ENCODE measurements at regions not wholly inside any gene's neighbourhood (a gene's known extent, or its start where the extent isn't known, plus 50 kb on each side); places are given as distances from the start of the nearest gene placed in this dataset.
"Not testable (repeated sequence)": the region's sequence is repeated elsewhere in the genome, so short reads cannot be mapped to it uniquely, and the experiment has no call there.

DNA sequence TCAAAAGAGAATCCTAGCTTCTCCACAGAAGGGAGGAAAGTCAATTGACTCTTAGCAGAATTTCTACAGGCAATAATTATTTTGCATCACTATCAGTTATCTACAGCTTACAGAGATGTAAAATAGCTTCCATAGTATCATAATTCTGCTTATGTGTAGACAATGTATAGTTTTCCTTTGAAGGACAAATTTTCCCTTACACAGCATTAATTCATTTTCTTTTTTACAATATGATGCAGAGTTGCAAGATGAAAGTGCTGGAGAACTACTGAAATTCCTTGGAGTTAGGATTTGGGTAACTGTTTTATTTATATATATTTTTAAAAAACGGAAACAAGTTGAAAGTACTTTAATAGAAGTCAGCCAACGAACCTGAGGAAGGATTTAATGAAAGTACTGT, 111.0 kb upstream of the CPHXL start:
- DNase-seq (ENCODE audit: low read depth) = no peak

DNA sequence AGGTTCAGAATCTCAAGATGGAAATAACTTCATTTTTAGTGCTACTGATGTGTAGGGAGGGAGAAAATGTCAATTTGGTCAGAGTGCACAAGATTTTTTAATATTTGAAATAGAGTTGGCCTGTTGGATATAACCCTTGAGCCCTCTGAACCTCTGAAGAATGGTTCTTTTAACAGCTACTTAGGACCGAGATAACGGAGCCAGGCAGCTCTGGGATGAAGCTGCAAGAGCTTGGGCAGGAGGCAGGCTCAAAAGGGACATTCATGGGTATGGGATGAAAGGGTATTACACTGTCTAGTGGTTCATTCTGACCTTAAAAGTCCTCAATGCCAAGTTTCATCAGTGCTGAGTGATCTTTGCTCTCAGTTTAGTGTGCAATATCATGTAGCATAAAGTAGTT, 111.4 kb upstream of the CPHXL start:
- DNase-seq (ENCODE audit: low read depth) = no peak

DNA sequence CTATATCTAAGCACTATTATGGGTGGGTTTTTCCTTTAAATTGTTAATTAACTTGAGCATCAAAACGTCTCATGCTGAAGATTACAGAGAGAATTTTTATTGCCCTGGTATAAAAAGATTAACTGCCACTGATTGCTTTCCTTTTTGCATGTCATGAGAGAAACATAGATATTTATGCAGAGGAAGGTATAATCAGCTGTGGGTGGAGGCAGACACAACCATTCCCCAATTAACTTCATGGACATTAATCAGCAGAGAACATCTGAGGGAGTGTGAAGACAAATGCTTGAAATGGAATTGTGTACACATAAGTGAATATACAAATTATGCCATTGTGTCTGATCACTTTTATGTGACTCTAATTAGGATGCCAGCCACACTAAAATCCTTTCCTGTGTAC, 115.2 kb upstream of the CPHXL start:
- no peak for DNase-seq (ENCODE audit: low read depth)

DNA sequence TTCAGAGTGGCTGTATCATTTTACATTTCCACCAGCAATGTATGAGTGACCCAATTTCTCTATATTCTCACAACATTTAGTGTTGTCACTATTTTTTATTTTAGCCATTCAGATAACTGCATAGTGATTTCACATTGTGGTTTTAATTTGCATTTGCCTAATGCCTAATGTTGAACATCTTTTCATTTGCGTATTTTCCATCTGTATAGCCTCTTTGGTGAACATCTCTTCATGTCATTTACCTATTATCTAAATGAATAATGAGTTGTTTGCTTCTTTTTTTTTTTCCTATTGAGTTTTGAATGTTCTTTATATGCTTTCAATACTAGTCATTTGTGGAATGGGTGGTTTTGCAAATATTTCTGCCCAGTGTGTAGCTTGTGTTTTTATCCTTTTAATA, 120.9 kb upstream of the CPHXL start:
- no peak for DNase-seq (ENCODE audit: low read depth)

DNA sequence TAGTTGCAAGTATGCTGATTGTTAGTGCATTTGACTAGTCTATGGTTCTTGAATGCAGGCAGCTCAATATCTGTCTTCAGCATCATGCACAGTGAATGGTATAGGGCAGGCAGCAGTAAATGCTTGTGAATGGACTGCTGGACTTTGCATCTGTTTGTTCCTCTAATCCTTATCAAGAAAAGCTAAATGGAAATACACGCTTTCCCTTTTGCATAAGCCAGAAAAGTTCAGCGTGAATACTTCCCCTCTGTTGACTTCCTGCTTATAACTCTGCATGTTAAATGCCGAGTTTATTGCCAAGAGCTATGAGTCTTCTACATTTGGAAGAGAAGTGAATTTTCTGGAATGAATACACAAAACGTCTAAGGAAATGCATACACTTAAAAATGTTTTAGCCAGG, 127.9 kb upstream of the CPHXL start:
- DNase-seq (ENCODE audit: low read depth) = no peak

DNA sequence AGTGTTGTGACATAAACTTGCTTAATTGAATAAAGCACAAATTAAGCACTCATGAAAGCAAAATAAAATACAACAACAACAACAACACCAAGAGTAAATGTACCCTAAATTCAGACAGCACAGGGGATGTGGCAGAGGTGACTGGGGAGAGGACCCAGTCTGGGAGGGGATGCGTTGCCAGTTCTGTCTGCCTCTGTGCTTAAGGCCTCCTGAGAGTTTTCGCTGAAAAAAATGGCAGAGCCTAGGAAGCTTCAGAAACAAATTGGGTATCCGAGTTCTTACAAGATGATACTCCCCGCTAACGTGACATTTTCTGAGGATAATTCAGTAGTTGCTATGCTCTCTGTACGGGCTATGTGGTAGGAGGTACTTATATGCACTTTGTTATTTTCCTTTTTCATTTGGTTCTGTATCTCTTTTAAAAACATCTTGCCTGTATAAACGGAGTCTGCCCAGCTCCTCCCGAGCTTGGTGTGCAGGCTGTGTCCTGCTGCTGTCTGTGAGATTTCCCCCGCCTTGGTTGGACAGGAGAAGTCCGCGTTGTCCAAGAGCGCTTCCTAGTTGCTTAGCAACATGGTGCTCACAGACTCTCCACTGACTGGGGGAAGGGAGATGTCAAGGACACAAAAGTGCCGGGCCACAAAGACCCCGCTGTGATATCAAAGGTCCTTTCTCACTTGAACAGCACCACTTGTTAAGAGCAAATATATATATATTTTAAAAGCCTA, 134.2 kb upstream of the CPHXL start:
- no peak for DNase-seq (ENCODE audit: low read depth)

DNA sequence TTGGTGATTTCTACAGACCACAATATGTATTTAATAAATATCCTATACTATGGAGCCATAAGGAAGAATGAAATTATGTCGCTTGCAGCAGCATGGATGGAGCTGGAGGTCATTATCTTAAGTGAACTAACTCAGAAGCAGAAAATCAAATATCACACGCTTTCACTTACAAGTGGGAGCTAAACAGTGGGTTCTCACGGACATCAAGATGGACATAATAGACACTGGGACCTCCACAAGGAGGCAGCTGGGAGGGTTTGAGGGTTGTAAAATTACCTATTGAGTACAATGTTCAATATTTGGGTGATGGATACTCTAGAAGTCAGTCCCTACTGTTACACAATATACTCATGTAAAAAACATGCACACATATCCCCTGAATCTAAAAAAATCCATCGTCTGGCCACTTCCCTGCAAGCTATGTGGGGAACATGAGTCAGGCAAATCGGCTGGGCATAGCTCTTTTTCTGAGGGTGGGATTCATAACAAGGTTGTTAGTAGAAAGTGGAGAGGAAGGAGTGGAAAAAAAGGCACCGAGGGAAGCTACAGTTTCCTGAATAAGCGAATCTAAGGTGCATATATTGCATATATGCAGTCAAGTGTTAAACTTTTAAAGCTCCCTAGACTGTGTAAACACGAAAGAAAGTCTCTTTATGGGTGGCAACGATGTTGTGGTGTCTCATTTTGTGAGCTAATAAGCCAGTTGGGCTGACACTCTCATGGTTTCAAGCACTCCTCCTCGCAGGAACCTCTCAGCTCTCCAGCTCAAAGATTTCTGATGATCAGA, 135.2 kb upstream of the CPHXL start:
- no peak for DNase-seq (ENCODE audit: low read depth)

DNA sequence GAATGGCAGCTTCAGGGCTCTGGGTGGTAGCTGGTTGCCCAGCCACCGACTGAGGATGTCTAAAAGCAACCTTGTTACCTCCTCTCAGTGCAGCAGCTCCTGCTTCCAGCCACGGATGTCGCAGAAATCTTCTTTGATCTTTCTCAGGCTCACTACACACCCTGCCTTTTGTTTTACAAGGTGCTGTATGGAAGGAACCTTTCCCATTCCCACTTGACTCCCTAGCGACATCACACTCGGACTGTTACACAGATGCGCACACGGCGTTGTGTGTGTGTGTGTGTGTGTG, 135.8 kb upstream of the CPHXL start:
- DNase-seq (ENCODE audit: low read depth) = no peak

DNA sequence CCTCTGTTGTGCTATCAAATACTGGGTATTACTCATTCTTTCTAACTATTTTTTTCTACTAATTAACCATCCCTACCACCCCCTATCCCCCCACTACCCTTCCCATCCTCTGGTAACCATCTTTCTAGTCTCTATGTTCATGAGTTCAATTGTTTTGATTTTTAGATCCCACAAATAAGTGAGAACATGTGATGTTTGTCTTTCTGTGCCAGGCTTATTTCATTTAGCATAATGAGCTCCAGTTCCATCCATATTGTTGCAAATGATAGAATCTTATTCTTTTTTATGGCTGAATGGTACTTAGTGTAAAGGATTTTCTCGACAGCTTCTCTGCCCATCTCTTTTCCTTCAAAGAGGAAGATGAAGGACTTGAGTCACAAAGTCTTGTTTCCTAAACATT, 138.0 kb upstream of the CPHXL start:
- DNase-seq (ENCODE audit: low read depth) = no peak

DNA sequence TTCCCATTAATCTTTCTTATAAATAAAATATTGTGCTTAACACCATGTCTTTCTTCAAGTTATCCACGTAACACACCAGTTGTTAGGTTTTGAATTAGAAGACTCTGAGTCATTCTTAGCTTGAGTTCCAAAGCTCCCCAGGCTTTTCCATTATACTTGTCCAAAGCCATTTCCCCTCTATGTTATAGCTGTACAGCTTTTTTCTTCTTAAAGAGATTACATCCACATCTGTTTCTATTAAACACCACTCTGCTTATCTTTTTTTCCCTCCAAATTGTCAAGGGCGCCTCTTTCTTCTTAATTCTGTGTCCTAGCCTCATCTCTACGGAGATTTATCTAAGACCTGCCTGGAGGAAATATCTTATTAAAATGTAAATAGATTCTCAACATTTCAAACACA, 139.4 kb upstream of the CPHXL start:
- no peak for DNase-seq (ENCODE audit: low read depth)

DNA sequence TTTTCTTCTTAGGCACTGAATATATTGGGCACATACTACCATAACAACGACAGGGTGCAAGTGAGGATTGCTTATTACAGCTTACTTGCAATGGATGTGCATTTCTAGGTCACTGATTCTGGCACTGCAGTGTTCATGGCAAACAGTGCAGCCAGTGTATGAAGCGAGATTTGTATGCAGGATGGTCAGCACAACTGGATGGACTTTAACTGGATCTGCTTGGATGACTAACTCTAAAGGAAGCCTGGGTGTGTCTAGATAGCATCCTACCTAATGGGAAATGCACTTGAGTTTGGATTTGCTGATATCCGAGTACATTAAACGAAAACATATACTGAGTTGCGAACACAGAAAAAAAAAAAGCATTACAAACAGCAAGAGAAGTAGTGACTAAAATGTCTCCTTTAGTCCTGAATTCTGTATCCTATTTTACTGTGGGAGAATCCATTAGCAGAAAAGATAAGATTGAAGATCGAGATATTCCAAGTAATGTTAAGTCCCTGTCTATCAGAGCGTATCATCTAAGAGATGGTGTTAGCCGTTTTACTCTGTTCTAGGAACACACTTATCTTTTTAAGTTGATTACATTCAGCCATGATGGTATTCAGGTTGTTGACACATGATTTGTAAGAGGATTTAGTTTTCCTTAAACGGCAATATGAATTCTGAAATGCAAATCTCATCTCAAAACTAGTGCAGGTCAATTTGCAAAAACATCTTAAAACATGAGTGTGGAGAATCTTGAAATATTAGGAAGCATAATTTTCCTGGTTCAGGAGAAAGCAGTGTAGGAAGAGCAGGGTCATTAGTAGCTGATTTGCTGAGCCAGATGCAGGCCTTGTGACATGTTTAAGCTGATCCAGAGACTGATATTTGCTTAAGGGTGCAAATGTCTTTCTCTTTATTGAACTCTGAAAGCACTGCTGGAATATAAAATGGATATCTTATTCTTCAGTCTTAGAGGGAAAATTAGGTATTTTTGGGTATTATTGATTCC, 142.6 kb upstream of the CPHXL start:
- no peak for DNase-seq (ENCODE audit: low read depth)

DNA sequence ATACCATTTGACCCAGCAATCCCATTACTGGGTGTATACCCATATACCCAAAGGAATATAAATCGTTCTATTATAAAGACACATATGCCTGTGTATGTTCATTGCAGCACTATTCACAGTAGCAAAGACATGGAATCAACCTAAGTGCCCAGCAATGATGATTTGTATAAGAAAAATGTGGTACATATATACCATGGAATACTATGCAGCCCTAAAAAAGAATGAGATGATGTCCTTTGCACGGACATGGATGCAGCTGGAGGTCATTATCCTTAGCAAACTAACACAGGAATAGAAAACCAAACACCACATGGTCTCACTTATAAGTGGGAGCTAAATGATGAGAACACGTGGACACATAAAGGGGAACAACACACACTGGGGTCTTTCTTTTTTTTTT, 155.0 kb upstream of the CPHXL start:
- not testable (repeated sequence) for DNase-seq (ENCODE audit: low read depth)

DNA sequence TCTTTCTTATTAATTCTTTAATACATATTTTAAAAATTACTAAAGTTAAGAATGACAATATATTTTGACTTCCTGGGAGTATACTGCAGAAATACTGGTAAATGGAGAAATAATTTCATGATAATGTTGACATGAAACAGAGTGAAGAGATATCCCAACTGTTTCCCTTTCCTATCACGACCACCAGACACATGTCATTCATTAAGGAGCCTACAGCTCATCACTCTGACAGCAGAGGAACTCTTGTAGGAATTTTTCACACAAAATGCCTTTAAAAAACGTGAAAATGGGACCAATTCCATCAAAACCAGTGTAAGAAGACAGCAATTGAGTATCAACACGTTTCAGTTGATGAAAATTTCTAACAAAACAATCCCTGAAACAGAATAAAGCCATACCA, 172.9 kb upstream of the CPHXL start:
- no peak for DNase-seq (ENCODE audit: low read depth)

DNA sequence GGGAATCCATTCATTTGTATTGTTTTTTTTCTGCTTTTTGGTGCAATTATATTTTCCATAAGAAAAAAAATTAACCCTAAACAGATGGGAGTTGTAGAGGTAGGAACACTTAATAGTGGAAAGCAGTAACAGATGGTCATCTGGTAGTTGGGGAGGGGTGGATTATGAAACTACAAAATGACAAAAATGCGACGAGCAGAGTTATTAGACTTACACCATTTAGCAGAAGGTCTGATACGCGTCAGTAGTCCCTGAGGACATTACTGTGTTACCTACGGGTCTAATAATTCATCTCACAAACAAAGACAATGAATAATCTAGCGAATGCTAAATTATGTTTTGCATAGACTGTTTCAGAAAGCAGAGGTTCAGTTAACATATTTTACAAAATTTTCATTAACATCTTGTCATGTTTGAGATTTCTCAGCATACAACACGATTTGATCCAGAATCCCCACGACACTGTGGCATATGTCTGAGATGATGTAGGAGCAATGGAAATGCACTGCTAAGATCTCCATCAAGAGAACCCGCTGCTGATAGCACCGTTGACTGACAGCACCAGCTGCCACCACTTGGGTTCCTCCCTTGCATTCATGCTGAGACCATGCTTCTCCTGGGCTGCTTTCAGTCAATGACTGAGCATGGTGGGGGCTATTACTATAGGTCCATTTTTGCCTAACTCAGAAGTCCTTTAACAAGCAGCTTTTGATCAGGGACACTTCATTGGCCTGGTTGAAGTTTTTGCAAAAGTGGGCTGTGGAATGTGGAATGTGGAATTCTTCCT, 182.2 kb upstream of the CPHXL start:
- DNase-seq (ENCODE audit: low read depth) = no peak

DNA sequence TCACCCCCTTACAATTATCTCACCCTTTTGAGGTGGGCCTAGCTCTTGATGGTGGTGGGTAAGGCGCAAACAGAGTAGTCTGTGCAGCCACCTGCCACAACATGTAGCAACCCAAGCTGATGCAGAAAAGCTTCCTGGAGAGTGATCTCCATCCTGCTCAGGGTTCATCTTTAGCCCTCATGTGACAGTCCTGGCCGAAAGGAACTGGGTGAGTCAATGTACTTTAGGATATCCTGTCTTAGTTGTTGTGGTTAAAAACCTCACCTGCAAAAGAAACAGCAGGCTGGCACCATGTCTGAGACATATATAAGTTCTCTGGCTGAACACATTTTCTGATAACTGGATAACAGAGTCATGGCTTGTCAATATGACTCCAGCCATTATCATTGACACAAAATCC, 183.5 kb upstream of the CPHXL start:
- no peak for DNase-seq (ENCODE audit: low read depth)

DNA sequence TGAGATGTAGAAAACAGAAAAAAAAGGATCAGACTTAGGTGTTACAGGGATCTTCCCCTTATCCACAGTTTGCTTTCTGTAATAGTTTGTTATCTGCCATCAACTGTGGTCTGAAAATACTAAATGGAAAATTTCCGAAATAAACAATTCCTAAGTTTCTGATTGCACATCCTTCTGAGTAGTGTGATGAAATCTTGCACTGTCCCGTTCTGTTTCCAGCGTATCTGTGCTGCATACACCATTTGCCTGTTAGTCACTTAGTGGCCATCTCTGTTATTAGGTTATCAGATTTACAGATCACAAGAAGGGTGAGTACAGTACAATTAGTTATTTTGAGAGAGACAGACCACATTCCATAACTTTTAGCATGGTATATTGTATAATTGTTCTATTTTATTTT, 185.6 kb upstream of the CPHXL start:
- no peak for DNase-seq (ENCODE audit: low read depth)

DNA sequence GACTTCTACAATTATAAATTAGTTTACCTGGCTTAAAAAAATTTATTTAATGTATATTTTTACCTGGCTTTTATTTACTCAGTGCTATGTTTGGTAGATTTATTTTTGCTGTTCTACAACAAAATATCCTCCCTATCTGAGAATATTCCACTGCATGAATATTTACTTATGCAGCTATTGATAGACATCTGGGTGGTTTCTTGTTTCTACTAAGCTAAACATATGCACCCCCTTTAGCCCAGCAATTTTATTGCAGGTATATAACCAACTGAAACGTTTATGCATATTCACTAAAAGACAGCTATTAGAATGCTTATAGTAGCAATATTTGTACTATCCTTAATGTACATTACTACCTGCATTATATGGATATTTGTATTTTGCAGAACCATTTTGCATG, 187.7 kb upstream of the CPHXL start:
- DNase-seq (ENCODE audit: low read depth) = no peak

DNA sequence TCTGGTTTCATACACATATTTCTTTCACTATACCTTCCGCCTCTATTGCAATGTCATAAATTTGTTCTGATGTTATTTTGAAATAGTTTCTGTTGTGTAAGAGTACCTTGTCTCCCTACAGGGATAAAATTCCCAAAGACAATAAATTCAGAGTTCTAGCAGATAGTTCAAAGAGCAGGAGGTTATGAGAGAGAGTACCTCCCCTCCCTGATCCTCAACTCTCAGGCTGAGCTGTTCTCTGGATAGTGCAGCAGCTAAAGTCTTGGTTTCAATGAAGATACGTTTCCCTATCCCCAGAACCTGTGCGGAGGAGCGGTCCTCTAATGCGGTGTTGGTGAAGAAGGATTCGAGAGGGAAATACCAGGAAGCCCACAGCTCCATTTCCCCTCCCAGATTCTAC, 190.2 kb upstream of the CPHXL start:
- no peak for DNase-seq (ENCODE audit: low read depth)

DNA sequence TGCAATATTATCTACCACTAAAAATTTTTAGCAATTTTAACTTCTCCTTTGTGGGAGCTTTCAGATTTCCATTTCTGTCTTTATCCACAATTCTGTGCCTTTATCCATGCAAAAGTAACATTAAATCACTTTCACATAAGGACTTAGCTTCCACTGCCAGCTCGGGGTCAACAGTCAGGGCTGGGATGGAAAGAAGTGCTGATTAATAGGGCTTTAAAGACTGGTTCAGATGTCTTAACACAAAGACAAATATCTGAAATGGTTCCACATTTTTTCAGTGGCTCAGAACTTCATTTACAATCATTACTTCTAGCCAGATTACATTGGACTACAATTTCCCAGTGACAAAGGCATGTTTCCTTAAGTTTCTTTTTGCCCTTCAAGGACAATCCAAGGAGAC, 191.8 kb upstream of the CPHXL start:
- no peak for DNase-seq (ENCODE audit: low read depth)

DNA sequence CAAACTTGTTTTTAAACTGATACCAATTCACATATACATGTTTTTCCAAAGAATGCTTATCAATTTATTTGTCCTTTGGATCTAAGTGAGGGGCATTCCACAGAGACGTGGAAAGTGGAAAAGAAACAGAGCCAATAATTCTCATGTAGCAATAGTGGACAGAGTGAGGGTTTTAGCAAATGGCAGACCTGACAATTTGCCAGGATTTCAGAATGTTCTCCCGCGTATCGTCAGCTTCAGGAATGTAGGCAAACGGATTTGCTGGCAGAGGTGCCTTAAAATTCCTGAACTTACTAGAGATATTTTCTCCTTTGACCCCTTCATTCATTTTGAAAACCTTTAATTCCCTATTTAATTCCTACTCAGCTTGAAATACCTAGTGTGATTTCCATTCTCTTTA, 193.4 kb upstream of the CPHXL start:
- no peak for DNase-seq (ENCODE audit: low read depth)

DNA sequence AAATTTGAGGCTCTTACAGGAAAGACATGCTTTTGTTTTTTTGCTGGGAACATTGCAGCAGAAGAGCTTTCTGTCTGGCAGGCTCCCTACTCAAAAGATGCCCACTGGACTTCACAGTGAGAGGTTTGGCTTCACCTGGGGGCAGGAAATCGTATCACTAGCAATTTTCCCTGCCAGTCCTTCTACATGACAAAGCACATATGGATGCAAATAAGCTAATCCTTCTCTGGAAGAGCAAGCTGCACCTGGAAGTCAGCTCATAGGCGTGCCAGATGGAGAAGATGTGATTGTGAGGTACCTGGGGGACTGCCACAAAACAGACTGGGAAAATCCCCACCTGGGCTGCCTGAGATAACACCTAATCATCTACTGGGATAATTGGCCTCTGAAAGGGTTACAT, 195.0 kb upstream of the CPHXL start:
- DNase-seq (ENCODE audit: low read depth) = no peak

DNA sequence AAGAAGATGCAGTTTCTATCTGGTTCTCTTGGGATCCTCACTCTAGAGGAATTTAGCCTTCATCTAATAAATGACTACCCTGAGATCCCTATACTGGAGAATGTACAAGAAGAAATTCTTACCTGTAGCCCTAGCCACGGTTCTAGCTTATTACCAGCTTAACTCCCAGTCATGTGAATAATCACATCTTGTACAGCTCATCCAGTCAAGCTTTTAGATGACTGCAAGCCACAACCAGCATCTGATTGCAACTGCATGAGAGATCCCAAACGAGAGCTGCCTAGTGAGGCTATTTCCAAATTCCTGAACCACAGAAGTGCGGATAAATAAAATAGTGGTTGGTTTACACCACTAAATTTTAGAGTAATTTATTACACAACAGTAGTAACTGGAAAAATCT, 196.0 kb upstream of the CPHXL start:
- no peak for DNase-seq (ENCODE audit: low read depth)

All from activated gamma-delta T cell treated with anti-CD3 and anti-CD28 coated beads, Interleukin-2, amount 50 U/mL, for 16 hours (primary cell).